Upper lobe of left lung (tissue), 6 donors: ENCODE measurements at regions not wholly inside any gene's neighbourhood (a gene's known extent, or its start where the extent isn't known, plus 50 kb on each side); places are given as distances from the start of the nearest gene placed in this dataset.

Source experiments
- ATAC-seq, 2 donors: fragments of 200-7000 bp; cut with Tn5 transposase; one replicate each; pipeline ENCODE4 v1.9.1; 2022; ENCODE audit warnings: mild to moderate bottlenecking in 2 of 2, moderate library complexity in 2 of 2; ENCODE audit not compliant: low FRiP score in 2 of 2
- DNase-seq, 2 donors: peaks; one replicate each; pipeline ENCODE4 v3.0.0-alpha.2; 2019 to 2020
- H3K27ac ChIP-seq, 4 donors: fragments of 200-600 bp; sonication (generic); one replicate each; pipeline ENCODE4 v1.5.1; 2016 to 2019
- H3K27me3 ChIP-seq, 4 donors: fragments of 200-600 bp; sonication (generic); one replicate each; pipeline ENCODE4 v1.5.1; 2017 to 2019
- H3K36me3 ChIP-seq, 4 donors: fragments of 200-600 bp; sonication (generic); one replicate each; pipeline ENCODE4 v1.5.1; 2016 to 2019
- H3K4me1 ChIP-seq, 4 donors: fragments of 200-600 bp; sonication (generic); one replicate each; pipeline ENCODE4 v1.5.1; 2018 to 2019
- H3K4me3 ChIP-seq, 4 donors: fragments of 200-600 bp; sonication (generic); one replicate each; pipeline ENCODE4 v1.5.1; 2017 to 2019; ENCODE audit warnings: mild to moderate bottlenecking in 2 of 4, moderate library complexity in 1 of 4
- H3K9me3 ChIP-seq, 4 donors: fragments of 200-600 bp; sonication (generic); one replicate each; pipeline ENCODE4 v1.5.1; 2018 to 2019
- CTCF ChIP-seq, 6 experiments: fragments of 450-650 bp in 4 of 6; fragments of 200-600 bp in 2 of 6; sonication (generic) in 2 of 6; IDR thresholded peaks; one replicate each; pipeline ENCODE4 v1.5.1; 2016 to 2019; ENCODE audit warnings: antibody characterized with exemption in 6 of 6
- EP300 ChIP-seq, 4 donors: sonication (generic); formaldehyde crosslinking; IDR thresholded peaks; one replicate each; pipeline ENCODE4 v1.5.1; 2017; ENCODE audit warnings: antibody characterized with exemption in 4 of 4, control low read depth in 2 of 4
- POLR2A ChIP-seq, 4 donors: fragments of 450-650 bp; IDR thresholded peaks; one replicate each; pipeline ENCODE4 v1.5.1; 2016 to 2017; ENCODE audit warnings: antibody characterized with exemption in 4 of 4, mild to moderate bottlenecking in 2 of 4
- POLR2AphosphoS5 ChIP-seq, 2 donors: sonication (generic); formaldehyde crosslinking; IDR thresholded peaks; one replicate each; pipeline ENCODE4 v1.5.1; 2017; ENCODE audit warnings: antibody characterized with exemption in 2 of 2
- WGBS, 2 donors: methylation state at CpG; one replicate each; pipeline ENCODE4 v1.1.5; 2017 to 2018; 5-methylcytosine and 5-hydroxymethylcytosine counted together
- donor health status: DM: no; HTN: no; CAD: no; lungs with moderate emphysema.
- donor health status: DM: no; HTN: yes; CAD: no; lungs with severe emphysema.

GRCh38 chr4:184544788-184545409 is 70.5 kb upstream of the IRF2 start:
- Histone ChIP-seq H3K9me3 (no peaks in the 10 kb centered on the region), H3K36me3 (no peaks in the 10 kb centered on the region), H3K27ac (no peak overlapping the region), H3K27me3 (no peaks in the 10 kb centered on the region), H3K4me3 (no peak overlapping the region), H3K4me1 (peaks cover 0 to 6% (median 0%) of the 10 kb centered on the region in 4 donors)
- DNase-seq (no peak), ATAC-seq (no peak)
- WGBS, 2 donors: 79% methylated on average over 4 of the region's 4 CpGs
- TF ChIP-seq CTCF (IDR thresholded peaks at IDR 0.05) (no peak), POLR2A (IDR thresholded peaks at IDR 0.05) (no peak), EP300 (IDR thresholded peaks at IDR 0.05) (no peak), POLR2AphosphoS5 (IDR thresholded peaks at IDR 0.05) (no peak)

- DNase-seq: no peak
- no peaks in the 10 kb centered on the region for H3K36me3 ChIP-seq
- no peaks in the 10 kb centered on the region for H3K9me3 ChIP-seq
- no peaks in the 10 kb centered on the region for H3K27me3 ChIP-seq
- peaks cover 0 to 2% (median 0%) of the 10 kb centered on the region in 4 donors for H3K4me1 ChIP-seq
- H3K27ac ChIP-seq: no peak overlapping the region
- no peak overlapping the region for H3K4me3 ChIP-seq
- WGBS, 2 donors: 86% methylated on average over 5 of the region's 5 CpGs
- TF ChIP-seq CTCF (IDR thresholded peaks at IDR 0.05) (no peak), POLR2AphosphoS5 (IDR thresholded peaks at IDR 0.05) (no peak), POLR2A (IDR thresholded peaks at IDR 0.05) (no peak), EP300 (IDR thresholded peaks at IDR 0.05) (no peak)
- no peak for ATAC-seq
Measured at GRCh38 chr4:184541907-184542306, 67.6 kb upstream of the IRF2 start.

- WGBS, 2 donors: 91 to 92% methylated on average over 1 of the region's 1 CpG
- no peaks in the 10 kb centered on the region for H3K27me3 ChIP-seq
- TF ChIP-seq EP300 (IDR thresholded peaks at IDR 0.05) (no peak), CTCF (IDR thresholded peaks at IDR 0.05) (no peak), POLR2AphosphoS5 (IDR thresholded peaks at IDR 0.05) (no peak), POLR2A (IDR thresholded peaks at IDR 0.05) (no peak)
- DNase-seq (no peak), ATAC-seq (no peak)
- peaks cover 9 to 16% (median 15%) of the 10 kb centered on the region in 4 donors for H3K4me1 ChIP-seq
- no peaks in the 10 kb centered on the region for H3K36me3 ChIP-seq
- H3K27ac ChIP-seq: no peak overlapping the region
- H3K4me3 ChIP-seq: no peak overlapping the region
- no peaks in the 10 kb centered on the region for H3K9me3 ChIP-seq
Measured at GRCh38 chr4:184540307-184540706, 66.0 kb upstream of the IRF2 start.

DNA sequence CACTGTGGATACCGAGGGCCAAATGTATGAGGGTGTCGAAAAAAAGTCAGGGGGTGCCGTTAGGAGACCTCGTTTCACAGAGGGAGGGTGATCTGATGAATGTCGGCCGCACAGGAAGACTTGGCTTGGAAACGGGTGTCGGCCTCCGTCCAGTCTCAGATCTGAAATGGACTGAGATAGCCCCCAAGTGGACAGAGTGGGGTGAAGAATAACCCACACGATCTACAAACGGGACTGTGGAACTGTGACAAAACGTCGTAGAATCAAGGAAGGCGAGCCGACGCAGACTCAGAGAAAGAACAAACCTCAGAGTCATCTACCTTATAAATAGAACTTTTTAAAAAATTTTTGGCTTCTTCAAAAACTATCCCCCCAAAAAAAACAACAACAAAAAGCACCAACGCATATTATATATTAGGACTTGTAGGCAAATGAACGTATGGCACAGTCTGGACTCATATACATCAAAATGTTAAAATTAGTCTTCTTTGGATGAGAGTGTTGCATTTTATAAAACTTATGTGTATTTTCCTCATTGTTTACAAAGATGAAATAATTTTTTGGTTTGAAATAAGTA is 63.8 kb upstream of the IRF2 start:
- DNase-seq (peak in 1 of 2 donors; percentile 93), ATAC-seq (peak; percentile 95 to 96)
- TF ChIP-seq EP300 (IDR thresholded peaks at IDR 0.05) (no peak), POLR2AphosphoS5 (IDR thresholded peaks at IDR 0.05) (peak; percentile 3 to 62), POLR2A (IDR thresholded peaks at IDR 0.05) (no peak), CTCF (IDR thresholded peaks at IDR 0.05) (peak; percentile 60 to 88 (median 84))
- 2 to 4% methylated on average over 18 of the region's 18 CpGs for WGBS, 2 donors
- Histone ChIP-seq H3K27ac (peak overlapping the region; percentile 93 to 99 (median 96)), H3K9me3 (no peaks in the 10 kb centered on the region), H3K4me3 (peak overlapping the region; percentile 57 to 74 (median 64)), H3K36me3 (no peaks in the 10 kb centered on the region), H3K27me3 (no peaks in the 10 kb centered on the region), H3K4me1 (peaks cover 23 to 32% (median 29%) of the 10 kb centered on the region in 4 donors)
